Muscle layer of duodenum (tissue), 2 donors: ENCODE measurements at regions not wholly inside any gene's neighbourhood (a gene's known extent, or its start where the extent isn't known, plus 50 kb on each side); places are given as distances from the start of the nearest gene placed in this dataset.
"Not testable (repeated sequence)": the region's sequence is repeated elsewhere in the genome, so short reads cannot be mapped to it uniquely, and the experiment has no call there.

Experiments
- H3K27ac ChIP-seq: one replicate; pipeline ENCODE4 v1.7.0; 2013; ENCODE audit warnings: mild to moderate bottlenecking, low read length
- H3K27me3 ChIP-seq: one replicate; pipeline ENCODE4 v1.7.0; 2013; ENCODE audit warnings: low read depth, mild to moderate bottlenecking, control low read depth, low read length
- H3K36me3 ChIP-seq, 2 donors: one replicate each; pipeline ENCODE4 v1.7.0; 2013; ENCODE audit warnings: low read length in 2 of 2, control low read depth in 1 of 2, mild to moderate bottlenecking in 1 of 2; ENCODE audit not compliant: insufficient read depth in 2 of 2, control insufficient read depth in 1 of 2
- H3K4me1 ChIP-seq, 2 donors: one replicate each; pipeline ENCODE4 v1.7.0; 2013; ENCODE audit warnings: low read length in 2 of 2, mild to moderate bottlenecking in 2 of 2, control low read depth in 1 of 2, moderate library complexity in 1 of 2; ENCODE audit not compliant: insufficient read depth in 2 of 2, control insufficient read depth in 1 of 2
- H3K4me3 ChIP-seq, 2 donors: one replicate each; pipeline ENCODE4 v1.7.0; 2013; ENCODE audit warnings: low read length in 2 of 2, low read depth in 1 of 2, mild to moderate bottlenecking in 1 of 2
- H3K9me3 ChIP-seq, 2 donors: one replicate each; pipeline ENCODE4 v1.7.0; 2013; ENCODE audit warnings: low read length in 2 of 2, control low read depth in 1 of 2, mild to moderate bottlenecking in 1 of 2; ENCODE audit not compliant: control insufficient read depth in 1 of 2
- donor health status: healthy.

- Histone ChIP-seq H3K36me3 (no peaks in the 10 kb centered on the region), H3K27me3 (no peaks in the 10 kb centered on the region), H3K27ac (no peak overlapping the region), H3K4me1 (no peaks in the 10 kb centered on the region), H3K9me3 (no peaks in the 10 kb centered on the region), H3K4me3 (no peak overlapping the region)
Observed at GRCh38 chr5:125679522-125679921, 743.7 kb upstream of the GRAMD2B start.

- H3K27me3 ChIP-seq = no peaks in the 10 kb centered on the region
- no peaks in the 10 kb centered on the region for H3K36me3 ChIP-seq
- no peaks in the 10 kb centered on the region for H3K9me3 ChIP-seq
- no peaks in the 10 kb centered on the region for H3K4me1 ChIP-seq
- no peak overlapping the region for H3K4me3 ChIP-seq
- no peak overlapping the region for H3K27ac ChIP-seq
Observed at GRCh38 chr5:125683669-125684068, 739.5 kb upstream of the GRAMD2B start.

DNA sequence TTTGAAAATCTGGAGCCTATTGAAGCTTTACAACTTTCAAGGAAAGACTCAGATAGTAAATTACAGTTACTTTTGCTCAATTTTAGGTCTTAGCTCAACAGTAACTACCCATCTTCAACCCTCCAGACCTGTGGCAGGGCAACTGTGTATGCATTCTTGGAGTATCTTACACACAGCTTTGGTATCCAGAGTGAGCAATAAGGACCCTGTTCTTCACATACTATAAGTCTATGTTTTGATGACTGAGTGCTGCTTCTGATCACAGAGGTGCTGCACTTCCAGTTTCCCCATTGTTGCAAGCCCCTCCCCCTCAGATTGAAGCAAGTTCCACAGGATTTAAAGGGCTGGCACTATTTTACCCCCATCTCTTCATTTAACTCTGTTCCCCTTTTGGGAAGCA is 737.4 kb upstream of the GRAMD2B start:
- H3K36me3 ChIP-seq = no peaks in the 10 kb centered on the region
- H3K27me3 ChIP-seq = no peaks in the 10 kb centered on the region
- H3K4me3 ChIP-seq = no peak overlapping the region
- H3K4me1 ChIP-seq = no peaks in the 10 kb centered on the region
- no peak overlapping the region for H3K27ac ChIP-seq
- no peaks in the 10 kb centered on the region for H3K9me3 ChIP-seq

DNA sequence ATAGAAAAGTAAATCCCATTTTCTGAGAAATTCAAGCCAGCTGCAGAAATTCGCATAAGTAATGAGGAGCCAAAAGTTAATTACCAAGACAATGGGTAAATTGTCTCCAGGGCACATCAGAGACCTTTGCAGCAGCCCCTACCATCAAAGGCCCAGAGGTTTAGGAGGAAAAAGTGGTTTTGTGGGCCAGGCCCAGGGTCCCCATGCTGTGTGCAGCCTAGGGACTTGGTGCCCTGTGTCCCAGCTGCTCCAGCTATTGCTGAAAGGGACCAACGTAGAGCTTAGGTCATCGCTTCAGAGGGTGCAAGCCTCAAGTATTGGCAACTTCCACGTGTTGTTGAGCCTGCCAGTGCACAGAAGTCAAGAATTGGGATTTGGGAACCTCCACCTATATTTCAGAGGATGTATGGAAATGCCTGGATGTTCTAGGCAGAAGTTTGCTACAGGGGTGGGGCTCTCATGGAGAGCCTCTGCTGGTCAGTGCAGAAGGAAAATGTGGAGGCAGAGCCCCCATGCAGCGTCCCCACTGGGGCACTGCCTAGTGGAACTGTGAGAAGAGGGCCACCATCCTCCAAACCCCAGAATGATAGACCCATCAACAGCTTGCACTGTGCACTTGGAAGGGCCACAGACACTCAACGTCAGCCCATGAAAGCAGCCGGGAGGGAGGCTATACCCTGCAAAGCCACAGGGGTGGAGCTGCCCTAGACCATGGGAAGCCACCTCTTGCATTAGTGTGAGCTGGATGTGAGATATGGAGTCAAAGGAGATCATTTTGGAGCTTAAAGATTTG is 731.3 kb upstream of the GRAMD2B start:
- not testable (repeated sequence) for H3K9me3 ChIP-seq, H3K4me3 ChIP-seq, H3K27ac ChIP-seq, H3K4me1 ChIP-seq, H3K27me3 ChIP-seq, H3K36me3 ChIP-seq

GRCh38 chr5:125695996-125696655 is 727.1 kb upstream of the GRAMD2B start:
- Histone ChIP-seq H3K4me3 (no peak overlapping the region), H3K36me3 (no peaks in the 10 kb centered on the region), H3K27ac (no peak overlapping the region), H3K9me3 (peaks cover 0 to 6% of the 10 kb centered on the region in 2 donors), H3K4me1 (no peaks in the 10 kb centered on the region), H3K27me3 (no peaks in the 10 kb centered on the region)

DNA sequence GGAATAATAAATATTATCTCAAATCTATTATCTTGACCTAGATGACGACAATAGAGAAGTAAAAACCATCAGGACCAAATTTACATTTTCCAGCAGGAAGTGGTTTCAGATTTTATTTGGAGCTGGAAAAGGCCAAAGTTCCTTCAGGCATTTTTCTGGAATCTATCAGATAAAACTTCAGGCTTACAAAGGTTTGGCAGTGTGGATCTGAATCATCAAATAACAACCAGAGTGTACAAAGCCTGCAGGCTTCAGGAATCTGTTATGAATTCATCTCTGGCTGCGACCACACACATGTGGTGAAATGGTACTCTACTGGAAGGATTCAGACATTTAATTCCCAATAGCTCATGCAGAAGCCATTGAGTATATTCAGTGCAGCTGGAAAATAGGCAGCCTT is 726.4 kb upstream of the GRAMD2B start:
- Histone ChIP-seq H3K4me3 (no peak overlapping the region), H3K9me3 (peaks cover 0 to 6% of the 10 kb centered on the region in 2 donors), H3K4me1 (no peaks in the 10 kb centered on the region), H3K27ac (no peak overlapping the region), H3K27me3 (no peaks in the 10 kb centered on the region), H3K36me3 (no peaks in the 10 kb centered on the region)

DNA sequence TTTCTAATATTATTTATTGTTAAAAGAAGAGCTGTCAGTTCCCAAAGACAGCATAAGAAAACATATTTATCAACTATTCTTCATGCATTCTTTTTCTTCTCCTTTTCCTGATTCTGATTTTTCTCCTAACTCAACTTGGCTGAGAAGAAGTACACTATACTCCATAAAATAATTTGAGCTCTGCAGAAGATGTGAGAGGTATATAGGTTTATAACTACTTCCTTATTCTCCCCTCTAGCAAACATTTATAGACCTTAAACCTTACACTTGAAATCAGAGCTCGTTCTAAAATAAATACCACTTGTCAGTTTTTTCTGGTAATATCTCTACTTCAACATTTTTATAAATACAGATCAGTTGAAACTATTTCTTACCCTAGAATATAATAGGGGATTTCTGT is 724.8 kb upstream of the GRAMD2B start:
- H3K36me3 ChIP-seq = no peaks in the 10 kb centered on the region
- H3K4me3 ChIP-seq = no peak overlapping the region
- no peaks in the 10 kb centered on the region for H3K27me3 ChIP-seq
- no peaks in the 10 kb centered on the region for H3K4me1 ChIP-seq
- H3K9me3 ChIP-seq = peaks cover 0 to under 1% of the 10 kb centered on the region in 2 donors
- no peak overlapping the region for H3K27ac ChIP-seq

- H3K4me3 ChIP-seq = no peak overlapping the region
- no peaks in the 10 kb centered on the region for H3K4me1 ChIP-seq
- no peaks in the 10 kb centered on the region for H3K36me3 ChIP-seq
- H3K9me3 ChIP-seq = peaks cover 0 to 6% of the 10 kb centered on the region in 2 donors
- H3K27ac ChIP-seq = no peak overlapping the region
- H3K27me3 ChIP-seq = no peaks in the 10 kb centered on the region
Observed at GRCh38 chr5:125699860-125700259, 723.3 kb upstream of the GRAMD2B start.

DNA sequence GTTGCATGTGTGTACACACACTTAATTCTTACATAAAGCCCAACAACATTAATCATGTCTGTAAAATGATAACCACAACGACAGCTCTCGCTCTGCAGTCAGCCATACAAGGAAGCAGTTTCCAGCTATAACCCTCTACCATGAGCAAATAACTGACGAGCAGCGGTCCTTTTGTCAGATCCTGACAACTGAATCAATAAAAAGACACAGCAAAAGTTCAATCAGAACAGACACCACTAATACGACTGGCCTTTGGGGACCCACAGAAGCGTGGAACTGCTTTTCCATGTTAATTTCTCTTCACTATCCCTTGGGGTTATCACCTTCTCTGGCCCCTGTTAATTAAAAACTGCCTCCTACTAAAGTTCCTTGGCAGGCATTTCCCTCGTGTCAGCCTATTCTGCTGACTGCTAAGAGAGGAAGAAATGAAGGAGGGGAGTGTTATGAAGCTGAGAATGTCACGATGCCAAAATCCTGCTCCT is 722.8 kb upstream of the GRAMD2B start:
- Histone ChIP-seq H3K9me3 (peaks cover 0 to 6% of the 10 kb centered on the region in 2 donors), H3K4me1 (no peaks in the 10 kb centered on the region), H3K27me3 (no peaks in the 10 kb centered on the region), H3K4me3 (peak overlapping the region in 1 of 2 donors; percentile 27), H3K36me3 (no peaks in the 10 kb centered on the region), H3K27ac (no peak overlapping the region)

DNA sequence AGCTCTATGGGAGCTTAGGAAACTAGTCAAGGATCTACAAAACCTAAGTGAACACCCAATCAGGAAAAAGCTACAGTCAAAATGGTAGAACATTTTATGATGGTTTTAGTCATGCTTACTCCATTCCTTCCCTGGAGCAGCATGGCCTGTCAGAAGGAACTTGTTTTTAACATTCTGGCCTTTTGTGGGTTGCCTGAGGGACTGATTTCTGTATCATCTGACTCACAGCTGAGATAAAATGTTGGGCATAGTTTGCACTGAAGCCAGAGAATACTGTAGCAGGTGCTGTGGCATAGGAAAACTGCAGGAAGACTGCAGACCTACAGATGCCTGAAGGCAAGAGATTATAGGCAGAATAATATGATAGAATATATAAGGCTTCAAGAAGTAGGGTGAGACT is 719.6 kb upstream of the GRAMD2B start:
- Histone ChIP-seq H3K27ac (no peak overlapping the region), H3K4me1 (no peaks in the 10 kb centered on the region), H3K27me3 (no peaks in the 10 kb centered on the region), H3K36me3 (no peaks in the 10 kb centered on the region), H3K9me3 (peaks cover 0 to 6% of the 10 kb centered on the region in 2 donors), H3K4me3 (no peak overlapping the region)

- Histone ChIP-seq H3K9me3 (peaks cover 0 to 6% of the 10 kb centered on the region in 2 donors), H3K27me3 (no peaks in the 10 kb centered on the region), H3K4me3 (no peak overlapping the region), H3K36me3 (no peaks in the 10 kb centered on the region), H3K4me1 (no peaks in the 10 kb centered on the region), H3K27ac (no peak overlapping the region)
Observed at GRCh38 chr5:125704888-125705287, 718.3 kb upstream of the GRAMD2B start.
